ENCODE measurements at regions not wholly inside any gene's neighbourhood (a gene's known extent, or its start where the extent isn't known, plus 50 kb on each side); places are given as distances from the start of the nearest gene placed in this dataset.

GRCh38 chr4:176889776-176890175 lies 97.1 kb upstream of the VEGFC start:
- Histone ChIP-seq H3K9ac (replicated peaks; ENCODE audit: extremely low read depth, insufficient read depth, low read length) (no peak overlapping the region), H3K4me3 (replicated peaks in 1 of 3; ENCODE audit: insufficient read depth in 1 of 3, low read depth in 1 of 3, low read length in 3 of 3) (no peak overlapping the region), H2AFZ (ENCODE audit: low read depth, low read length) (no peak overlapping the region), H3K27ac (ENCODE audit: insufficient read depth, low read depth, low read length) (no peak overlapping the region), H3K4me2 (ENCODE audit: insufficient read depth, low read length) (no peak overlapping the region), H3K9me1 (replicated peaks; ENCODE audit: control insufficient read depth, extremely low read depth, insufficient read depth, low read length) (no peaks in the 10 kb centered on the region), H3K79me2 (ENCODE audit: control insufficient read depth, insufficient read depth, low read length) (no peaks in the 10 kb centered on the region), H3K27me3 (ENCODE audit: control insufficient read depth in 2 of 2, insufficient read depth in 2 of 2, low read length in 2 of 2) (no peaks in the 10 kb centered on the region), H3K9me3 (replicated peaks; ENCODE audit: control insufficient read depth, insufficient read depth, low read length) (no peaks in the 10 kb centered on the region), H3K36me3 (ENCODE audit: control insufficient read depth in 2 of 2, extremely low read depth in 1 of 2, insufficient read depth in 2 of 2, low read length in 2 of 2) (no peaks in the 10 kb centered on the region), H4K20me1 (replicated peaks; ENCODE audit: control insufficient read depth, extremely low read depth, insufficient read depth, low read length) (no peaks in the 10 kb centered on the region), H3K4me1 (ENCODE audit: control insufficient read depth, extremely low read depth, insufficient read depth, low read length) (peaks cover 10% of the 10 kb centered on the region)
- dilution Hi-C loops (cut with MboI; ENCODE audit: extremely low pct_ligation_motif_present, low sequenced_read_pairs) (no loop called here), intact Hi-C loops (cut with micrococcal nuclease) (no loop called here)
- no peak for TF ChIP-seq MYC (IDR thresholded peaks at IDR 0.05; ENCODE audit: low read depth, low read length)
- TF ChIP-seq POLR2A (IDR thresholded peaks at IDR 0.05; ENCODE audit: low read depth, low read length): no peak
- TF ChIP-seq MAX (IDR thresholded peaks at IDR 0.05; ENCODE audit: insufficient read depth, insufficient read length): no peak
- TF ChIP-seq FOS (IDR thresholded peaks at IDR 0.05; ENCODE audit: borderline replicate concordance, insufficient read depth, low read length): no peak
- TF ChIP-seq GATA2 (IDR thresholded peaks at IDR 0.05; ENCODE audit: insufficient read depth, insufficient read length, low read depth, low read length): no peak
- no peak for TF ChIP-seq POLR2AphosphoS5 (IDR thresholded peaks at IDR 0.05; ENCODE audit: insufficient read depth, low read depth, low read length)
- TF ChIP-seq CTCF (IDR thresholded peaks at IDR 0.05; ENCODE audit: extremely low read depth in 1 of 2, insufficient read depth in 1 of 2, low read depth in 1 of 2, low read length in 2 of 2): no peak
- no peak for TF ChIP-seq EZH2 (IDR thresholded peaks at IDR 0.05; ENCODE audit: borderline replicate concordance, low read depth, low read length, severe bottlenecking)
- TF ChIP-seq JUN (IDR thresholded peaks at IDR 0.05; ENCODE audit: borderline replicate concordance, insufficient read depth, insufficient read length, low read depth): no peak
- CTCF ChIA-PET: no interaction called here
- POLR2A ChIA-PET: no interaction called here
- FAIRE-seq: no peak
- no peak for DNase-seq (ENCODE audit: low read depth, low spot score)
- no TSS peak for BruUV-seq (replicated peaks)
